SK-N-SH (cell line): ENCODE measurements at regions not wholly inside any gene's neighbourhood (a gene's known extent, or its start where the extent isn't known, plus 50 kb on each side); places are given as distances from the start of the nearest gene placed in this dataset.

Source experiments
- CTCF ChIA-PET: fragments of 300-600, 350-600 bp; formaldehyde crosslinking; extraction: SDS; loops from one replicate; lab custom pipeline; 2021; lab: Yijun Ruan, JAX
- POLR2A ChIA-PET: fragments of 350-600 bp; sonication (Branson Sonifier 250); formaldehyde crosslinking; extraction: SDS; loops from one replicate; lab custom pipeline; 2020; ENCODE audit warnings: antibody characterized with exemption, inconsistent platforms; lab: Yijun Ruan, JAX
- DNase-seq: peaks from one replicate; pipeline ENCODE4 v3.0.0; 2012
- H2AFZ ChIP-seq: fragments of 200-600 bp; sonication (generic); 2 replicates; pipeline ENCODE4 v1.8.1; 2016; ENCODE audit warnings: antibody characterized with exemption, mild to moderate bottlenecking, low read depth
- H3F3A ChIP-seq: fragments of 200-600 bp; sonication (generic); replicated peaks from 2 replicates; pipeline ENCODE3; 2016; ENCODE audit warnings: antibody characterized with exemption, mild to moderate bottlenecking; ENCODE audit not compliant: insufficient read depth
- H3K27ac ChIP-seq, 2 experiments: fragments of 200-500 bp in 1 of 2; fragments of 200-600 bp in 1 of 2; sonication (Bioruptor generic) in 1 of 2; sonication (generic), shearing (Covaris generic) in 1 of 2; 2 replicates each; pipeline versions ENCODE4 v1.5.1 to v1.6.1; 2014 to 2016; ENCODE audit warnings: low read depth in 2 of 2, inconsistent platforms in 1 of 2, low read length in 1 of 2, mild to moderate bottlenecking in 1 of 2, mixed read lengths in 1 of 2
- H3K27me3 ChIP-seq: fragments of 200-600 bp; sonication (generic), shearing (Covaris generic); 2 replicates; pipeline ENCODE4 v1.6.1; 2016; ENCODE audit warnings: mixed run types; ENCODE audit not compliant: insufficient read depth
- H3K36me3 ChIP-seq, 2 experiments: fragments of 200-500 bp in 1 of 2; fragments of 200-600 bp in 1 of 2; sonication (Bioruptor generic) in 1 of 2; sonication (generic) in 1 of 2; replicated peaks in 1 of 2; 2 replicates each; pipeline versions ENCODE3 to v1.5.1; 2014 to 2016; ENCODE audit warnings: low read length in 1 of 2, mild to moderate bottlenecking in 1 of 2; ENCODE audit not compliant: insufficient read depth in 2 of 2, control insufficient read depth in 1 of 2
- H3K4me1 ChIP-seq, 2 experiments: fragments of 200-500 bp in 1 of 2; fragments of 200-600 bp in 1 of 2; sonication (Bioruptor generic) in 1 of 2; sonication (generic), shearing (Covaris generic) in 1 of 2; 2 replicates each; pipeline versions ENCODE4 v1.5.1 to v1.6.1; 2014 to 2016; ENCODE audit warnings: low read depth in 1 of 2, low read length in 1 of 2, mixed run types in 1 of 2; ENCODE audit not compliant: insufficient read depth in 2 of 2, control insufficient read depth in 1 of 2
- H3K4me2 ChIP-seq: fragments of 200-600 bp; sonication (generic), shearing (Covaris generic); 2 replicates; pipeline ENCODE4 v1.6.1; 2017; ENCODE audit warnings: mixed run types
- H3K4me3 ChIP-seq, 2 experiments: fragments of 200-500 bp in 1 of 2; fragments of 200-600 bp in 1 of 2; sonication (Bioruptor generic) in 1 of 2; sonication (generic), shearing (Covaris generic) in 1 of 2; 2 replicates each; pipeline versions ENCODE4 v1.5.1 to v1.8.1; 2014 to 2016; ENCODE audit warnings: low read depth in 2 of 2, inconsistent platforms in 1 of 2, low read length in 1 of 2, mild to moderate bottlenecking in 1 of 2, mixed read lengths in 1 of 2, moderate library complexity in 1 of 2
- H3K79me2 ChIP-seq: fragments of 200-600 bp; sonication (generic); 2 replicates; pipeline ENCODE4 v1.8.1; 2017; ENCODE audit warnings: mild to moderate bottlenecking; ENCODE audit not compliant: insufficient read depth
- H3K9ac ChIP-seq: fragments of 200-600 bp; sonication (generic); 2 replicates; pipeline ENCODE4 v1.6.1; 2017; ENCODE audit warnings: mixed run types
- H3K9me2 ChIP-seq: fragments of 200-600 bp; sonication (generic); 2 replicates; pipeline ENCODE4 v1.6.1; 2017; ENCODE audit warnings: mixed run types
- H3K9me3 ChIP-seq: fragments of 200-600 bp; sonication (generic); 2 replicates; pipeline ENCODE4 v1.6.1; 2017; ENCODE audit warnings: mixed run types, mild to moderate bottlenecking, moderate library complexity
- H4K20me1 ChIP-seq: fragments of 200-600 bp; sonication (generic); 2 replicates; pipeline ENCODE4 v1.6.1; 2017; ENCODE audit warnings: mild to moderate bottlenecking, mixed run types; ENCODE audit not compliant: insufficient read depth
- EP300 ChIP-seq, 2 experiments: IDR thresholded peaks; 2 replicates each; pipeline versions ENCODE4 v1.4.0 to v1.6.1; 2012; ENCODE audit warnings: borderline replicate concordance in 1 of 2, low read depth in 1 of 2, low read length in 1 of 2
- FOXJ3 ChIP-seq: sonication (generic); formaldehyde crosslinking; IDR thresholded peaks from 2 replicates; pipeline ENCODE4 v1.5.1; 2020; ENCODE audit warnings: mild to moderate bottlenecking, missing genetic modification reagents
- FOXM1 ChIP-seq: IDR thresholded peaks from 2 replicates; pipeline ENCODE4 v1.4.0; 2012; ENCODE audit warnings: low read depth, mild to moderate bottlenecking
- GABPA ChIP-seq: IDR thresholded peaks from 2 replicates; pipeline ENCODE4 v1.4.0; 2012; ENCODE audit warnings: low read depth, mild to moderate bottlenecking
- JUND ChIP-seq: IDR thresholded peaks from 2 replicates; pipeline ENCODE4 v1.4.0; 2012
- MAX ChIP-seq: IDR thresholded peaks from 2 replicates; pipeline ENCODE4 v1.4.0; 2012; ENCODE audit warnings: low read depth
- MXI1 ChIP-seq: IDR thresholded peaks from 2 replicates; pipeline ENCODE4 v1.6.1; 2012; ENCODE audit warnings: mild to moderate bottlenecking, low read depth, low read length, improper control_type of control experiment
- NFIC ChIP-seq: IDR thresholded peaks from 2 replicates; pipeline ENCODE4 v1.4.0; 2012; ENCODE audit warnings: borderline replicate concordance
- NRF1 ChIP-seq: IDR thresholded peaks from 2 replicates; pipeline ENCODE4 v1.6.1; 2012; ENCODE audit warnings: low read depth, mild to moderate bottlenecking, low read length
- POLR2AphosphoS5 ChIP-seq: IDR thresholded peaks from 2 replicates; pipeline ENCODE4 v1.6.1; 2012; ENCODE audit warnings: low read depth, low read length
- WGBS: methylation state at CpG from one replicate; pipeline ENCODE4 v1.1.6; 2017; ENCODE audit warnings: low lambda C conversion rate; 5-methylcytosine and 5-hydroxymethylcytosine counted together
- TF ChIP-seq, protein P1 (sequence below): fragments of 150-350 bp; IDR thresholded peaks from 2 replicates; pipeline ENCODE4 v1.6.1; 2017; ENCODE audit warnings: antibody characterized with exemption, low read length, low read depth, borderline replicate concordance

GRCh38 chr21:16250273-16250672, 520.5 kb downstream of the USP25 start:
- Histone ChIP-seq H3K79me2 (no peaks in the 10 kb centered on the region), H3K9me2 (no peaks in the 10 kb centered on the region), H4K20me1 (no peaks in the 10 kb centered on the region), H3K27me3 (no peaks in the 10 kb centered on the region), H3K9ac (no peak overlapping the region), H2AFZ (no peak overlapping the region), H3K27ac (no peak overlapping the region), H3F3A (no peaks in the 10 kb centered on the region), H3K9me3 (no peaks in the 10 kb centered on the region), H3K36me3 (no peaks in the 10 kb centered on the region), H3K4me2 (no peak overlapping the region), H3K4me1 (no peaks in the 10 kb centered on the region; a peak in 1 of 4 replicates), H3K4me3 (no peak overlapping the region)
- CTCF ChIA-PET = no interaction called here
- POLR2A ChIA-PET = no interaction called here
- no peak for TF ChIP-seq JUND
- DNase-seq = no peak

DNA sequence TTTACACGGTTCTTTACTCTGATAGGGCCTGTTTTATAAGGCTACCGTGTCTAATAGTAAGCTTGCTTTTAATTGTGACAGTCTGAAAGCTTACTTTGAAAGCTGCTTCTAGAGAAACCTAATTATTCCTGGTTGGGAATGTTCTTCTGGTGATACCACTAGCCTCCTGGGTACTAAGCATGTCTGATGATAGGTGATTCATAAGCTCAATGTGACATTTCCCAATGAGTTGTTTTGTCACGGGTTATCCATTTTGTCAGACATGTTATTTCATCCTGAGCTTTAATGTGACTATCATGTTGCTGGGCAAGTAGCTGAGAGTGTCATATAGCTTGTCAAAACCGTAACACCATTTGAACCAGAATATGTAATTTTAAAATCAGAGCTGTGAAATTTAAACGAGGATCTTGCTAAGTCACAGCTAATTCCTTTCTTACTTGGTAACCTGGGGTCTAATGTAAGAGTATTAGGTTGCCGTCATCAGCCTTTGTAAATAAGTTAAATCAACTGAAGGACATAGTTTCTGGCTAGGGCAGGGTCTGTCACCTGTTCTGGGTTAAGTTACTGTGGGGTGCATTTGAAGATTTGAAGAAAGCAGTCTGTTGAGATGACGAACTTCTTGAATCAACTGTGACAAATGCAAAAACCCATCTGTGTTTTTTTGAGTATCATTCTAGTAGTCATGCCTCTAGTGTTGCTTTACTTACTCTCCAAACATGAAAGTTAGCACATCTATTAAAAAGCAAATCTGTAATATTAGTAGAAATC, 529.2 kb downstream of the USP25 start:
- ChIA-PET POLR2A (no interaction called here), CTCF (interaction anchor here (0.8 kb wide), 1 partner anchor 11 kb away, joined by 3 read pairs; no protein-coding TSS in a partner anchor)
- no peak for TF ChIP-seq POLR2AphosphoS5
- TF ChIP-seq, protein P1, sequence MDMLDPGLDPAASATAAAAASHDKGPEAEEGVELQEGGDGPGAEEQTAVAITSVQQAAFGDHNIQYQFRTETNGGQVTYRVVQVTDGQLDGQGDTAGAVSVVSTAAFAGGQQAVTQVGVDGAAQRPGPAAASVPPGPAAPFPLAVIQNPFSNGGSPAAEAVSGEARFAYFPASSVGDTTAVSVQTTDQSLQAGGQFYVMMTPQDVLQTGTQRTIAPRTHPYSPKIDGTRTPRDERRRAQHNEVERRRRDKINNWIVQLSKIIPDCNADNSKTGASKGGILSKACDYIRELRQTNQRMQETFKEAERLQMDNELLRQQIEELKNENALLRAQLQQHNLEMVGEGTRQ = no peak
- no peak for TF ChIP-seq FOXJ3 (CRISPR knock-in tag)
- no peak for TF ChIP-seq NRF1
- no peak for TF ChIP-seq GABPA
- TF ChIP-seq EP300 (IDR thresholded peaks at IDR 0.05; ENCODE audit: borderline replicate concordance in 1 of 2, low read depth in 1 of 2, low read length in 1 of 2) = no peak
- TF ChIP-seq FOXM1 = no peak
- no peak for TF ChIP-seq MXI1
- Histone ChIP-seq H3K9ac (no peak overlapping the region), H4K20me1 (no peaks in the 10 kb centered on the region), H3K27ac (no peak overlapping the region), H2AFZ (no peak overlapping the region), H3K4me3 (no peak overlapping the region), H3F3A (no peaks in the 10 kb centered on the region), H3K36me3 (no peaks in the 10 kb centered on the region), H3K9me3 (no peaks in the 10 kb centered on the region), H3K9me2 (no peaks in the 10 kb centered on the region), H3K4me1 (no peaks in the 10 kb centered on the region; a peak in 1 of 4 replicates), H3K79me2 (no peaks in the 10 kb centered on the region), H3K27me3 (no peaks in the 10 kb centered on the region), H3K4me2 (no peak overlapping the region)
- 54% methylated on average over 7 of the region's 7 CpGs for WGBS
- DNase-seq = no peak

DNA sequence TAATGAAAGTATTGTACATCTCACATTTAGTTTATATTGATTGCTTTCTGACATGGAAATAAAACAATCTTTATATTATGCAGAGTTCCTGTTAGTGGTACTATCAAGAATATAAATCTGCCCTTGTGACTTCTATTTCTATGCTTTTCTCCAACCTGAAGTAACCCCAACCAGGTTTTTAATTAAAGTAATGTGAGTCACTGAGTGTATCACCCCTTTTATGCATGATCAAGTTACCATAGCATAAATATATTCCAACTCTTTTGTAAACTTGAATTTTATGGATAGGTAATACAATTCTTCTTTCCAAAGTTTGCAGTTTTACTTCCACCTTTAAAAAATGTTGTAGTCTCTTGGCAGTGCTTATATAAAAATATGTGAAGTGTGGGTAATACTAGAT, 532.3 kb downstream of the USP25 start:
- Histone ChIP-seq H3K4me2 (no peak overlapping the region), H4K20me1 (no peaks in the 10 kb centered on the region), H2AFZ (no peak overlapping the region), H3K9me2 (no peaks in the 10 kb centered on the region), H3K27me3 (no peaks in the 10 kb centered on the region), H3K79me2 (no peaks in the 10 kb centered on the region), H3K9me3 (no peaks in the 10 kb centered on the region), H3K4me3 (no peak overlapping the region), H3K27ac (no peak overlapping the region), H3K36me3 (no peaks in the 10 kb centered on the region), H3K4me1 (no peaks in the 10 kb centered on the region; a peak in 1 of 4 replicates), H3K9ac (no peak overlapping the region), H3F3A (no peaks in the 10 kb centered on the region)
- ChIA-PET CTCF (no interaction called here), POLR2A (no interaction called here)
- DNase-seq = no peak
- TF ChIP-seq MAX = no peak
- TF ChIP-seq NFIC = no peak
